H1 (cell line): ENCODE measurements at regions not wholly inside any gene's neighbourhood (a gene's known extent, or its start where the extent isn't known, plus 50 kb on each side); places are given as distances from the start of the nearest gene placed in this dataset.

Source experiments
- EP300 ChIP-seq, 2 experiments: IDR thresholded peaks; 1 replicate in 1 of 2; 2 replicates in 1 of 2; pipeline ENCODE4 v1.6.1; 2011 to 2012; ENCODE audit warnings: low read depth in 2 of 2, low read length in 2 of 2, mild to moderate bottlenecking in 2 of 2, borderline replicate concordance in 1 of 2, inconsistent platforms in 1 of 2, moderate library complexity in 1 of 2
- EZH2 ChIP-seq: fragments of 200-600 bp; sonication (generic); IDR thresholded peaks from 2 replicates; pipeline ENCODE4 v1.7.1; 2012; ENCODE audit warnings: low read depth, mild to moderate bottlenecking, moderate library complexity, low read length, inconsistent platforms; ENCODE audit not compliant: severe bottlenecking
- GABPA ChIP-seq: IDR thresholded peaks from 2 replicates; pipeline ENCODE4 v1.6.1; 2011; ENCODE audit warnings: mild to moderate bottlenecking, low read length, moderate library complexity, borderline replicate concordance; ENCODE audit not compliant: insufficient read depth
- JUN ChIP-seq: IDR thresholded peaks from 2 replicates; pipeline ENCODE4 v1.6.1; 2011; ENCODE audit warnings: low read depth, mild to moderate bottlenecking, improper control_type of control experiment, low read length
- POLR2A ChIP-seq, 2 experiments: IDR thresholded peaks; 1 replicate in 1 of 2; 2 replicates in 1 of 2; pipeline ENCODE4 v1.6.1; 2011; ENCODE audit warnings: low read depth in 2 of 2, low read length in 2 of 2, mild to moderate bottlenecking in 2 of 2; ENCODE audit errors: control extremely low read depth in 1 of 2
- POLR2AphosphoS5 ChIP-seq: IDR thresholded peaks from 2 replicates; pipeline ENCODE4 v1.6.1; 2011; ENCODE audit warnings: low read depth, low read length
- RAD21 ChIP-seq, 2 experiments: IDR thresholded peaks in 1 of 2; conservative IDR thresholded peaks in 1 of 2; 2 replicates each; pipeline ENCODE4 v1.6.1; 2011; ENCODE audit warnings: low read depth in 2 of 2, low read length in 2 of 2, improper control_type of control experiment in 1 of 2, inconsistent platforms in 1 of 2, mild to moderate bottlenecking in 1 of 2, moderate library complexity in 1 of 2
- SP1 ChIP-seq: IDR thresholded peaks from 2 replicates; pipeline ENCODE4 v1.6.1; 2011; ENCODE audit warnings: low read depth, low read length
- SUZ12 ChIP-seq: fragments of 200-600 bp; sonication (generic); IDR thresholded peaks from 2 replicates; pipeline ENCODE4 v1.6.1; 2012; ENCODE audit warnings: mild to moderate bottlenecking, inconsistent platforms, low read length, moderate library complexity, mixed read lengths
- TEAD4 ChIP-seq: IDR thresholded peaks from 2 replicates; pipeline ENCODE4 v1.6.1; 2012; ENCODE audit warnings: low read depth, low read length, inconsistent platforms, mixed read lengths
- TF ChIP-seq, protein P1 (sequence below), 3 experiments: IDR thresholded peaks; 1 replicate in 2 of 3; 2 replicates in 1 of 3; pipeline versions ENCODE4 v1.5.1 to v1.6.1; 2011; ENCODE audit warnings: low read length in 3 of 3, mild to moderate bottlenecking in 3 of 3, inconsistent platforms in 2 of 3, low read depth in 1 of 3, moderate library complexity in 1 of 3; ENCODE audit not compliant: insufficient read depth in 1 of 3; ENCODE audit errors: control extremely low read depth in 1 of 3
- TF ChIP-seq, protein P2 (sequence below): IDR thresholded peaks from 2 replicates; pipeline ENCODE4 v1.6.1; 2011; ENCODE audit warnings: low read depth, mild to moderate bottlenecking, low read length; ENCODE audit not compliant: insufficient read depth

DNA sequence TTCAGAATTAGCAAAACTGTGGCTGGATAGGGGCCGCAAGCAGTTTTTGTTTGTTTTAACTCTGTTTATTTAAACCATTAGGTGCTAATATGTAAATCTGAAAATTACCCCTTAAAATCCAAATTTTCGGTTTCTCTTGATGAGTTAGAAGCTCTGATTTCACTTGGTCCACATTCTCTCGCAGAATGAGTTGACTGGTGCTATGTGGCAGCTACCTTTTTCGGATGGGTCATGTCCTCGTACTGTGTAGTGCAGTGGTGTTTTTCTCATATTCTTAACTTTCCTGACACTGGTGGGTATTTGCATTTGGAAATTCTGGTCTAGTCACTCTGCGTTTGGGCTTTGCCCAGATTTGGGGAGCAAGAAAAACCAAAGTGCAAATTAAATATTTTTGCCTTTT is 87.1 kb downstream of the DIPK2A start:
- TF ChIP-seq, protein P1, sequence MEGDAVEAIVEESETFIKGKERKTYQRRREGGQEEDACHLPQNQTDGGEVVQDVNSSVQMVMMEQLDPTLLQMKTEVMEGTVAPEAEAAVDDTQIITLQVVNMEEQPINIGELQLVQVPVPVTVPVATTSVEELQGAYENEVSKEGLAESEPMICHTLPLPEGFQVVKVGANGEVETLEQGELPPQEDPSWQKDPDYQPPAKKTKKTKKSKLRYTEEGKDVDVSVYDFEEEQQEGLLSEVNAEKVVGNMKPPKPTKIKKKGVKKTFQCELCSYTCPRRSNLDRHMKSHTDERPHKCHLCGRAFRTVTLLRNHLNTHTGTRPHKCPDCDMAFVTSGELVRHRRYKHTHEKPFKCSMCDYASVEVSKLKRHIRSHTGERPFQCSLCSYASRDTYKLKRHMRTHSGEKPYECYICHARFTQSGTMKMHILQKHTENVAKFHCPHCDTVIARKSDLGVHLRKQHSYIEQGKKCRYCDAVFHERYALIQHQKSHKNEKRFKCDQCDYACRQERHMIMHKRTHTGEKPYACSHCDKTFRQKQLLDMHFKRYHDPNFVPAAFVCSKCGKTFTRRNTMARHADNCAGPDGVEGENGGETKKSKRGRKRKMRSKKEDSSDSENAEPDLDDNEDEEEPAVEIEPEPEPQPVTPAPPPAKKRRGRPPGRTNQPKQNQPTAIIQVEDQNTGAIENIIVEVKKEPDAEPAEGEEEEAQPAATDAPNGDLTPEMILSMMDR (IDR thresholded peaks at IDR 0.05; ENCODE audit: control extremely low read depth in 1 of 3, insufficient read depth in 1 of 3, low read depth in 1 of 3, low read length in 3 of 3) = no peak
- no peak for TF ChIP-seq SP1
- no peak for TF ChIP-seq EP300 (IDR thresholded peaks at IDR 0.05; ENCODE audit: borderline replicate concordance in 1 of 2, low read depth in 2 of 2, low read length in 2 of 2)
- TF ChIP-seq POLR2AphosphoS5 = no peak
- TF ChIP-seq, protein P2, sequence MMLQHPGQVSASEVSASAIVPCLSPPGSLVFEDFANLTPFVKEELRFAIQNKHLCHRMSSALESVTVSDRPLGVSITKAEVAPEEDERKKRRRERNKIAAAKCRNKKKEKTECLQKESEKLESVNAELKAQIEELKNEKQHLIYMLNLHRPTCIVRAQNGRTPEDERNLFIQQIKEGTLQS = no peak
- no peak for TF ChIP-seq RAD21 (IDR thresholded peaks at IDR 0.05 in 1 of 2, conservative IDR thresholded peaks at IDR 0.05 in 1 of 2; ENCODE audit: low read depth in 2 of 2, low read length in 2 of 2)
- no peak for TF ChIP-seq EZH2
- TF ChIP-seq POLR2A (IDR thresholded peaks at IDR 0.05; ENCODE audit: control extremely low read depth in 1 of 2, low read depth in 2 of 2, low read length in 2 of 2) = no peak
- no peak for TF ChIP-seq SUZ12
- TF ChIP-seq TEAD4 = no peak
- no peak for TF ChIP-seq JUN
- no peak for TF ChIP-seq GABPA
